ENCODE measurements at regions not wholly inside any gene's neighbourhood (a gene's known extent, or its start where the extent isn't known, plus 50 kb on each side); places are given as distances from the start of the nearest gene placed in this dataset.
"Not testable (repeated sequence)": the region's sequence is repeated elsewhere in the genome, so short reads cannot be mapped to it uniquely, and the experiment has no call there.

GRCh38 chr12:80017261-80017870 is 82.0 kb upstream of the OTOGL start:
- H3K27ac ChIP-seq: peak overlapping the region in 4 of 10 donors; percentile 16 to 49 (median 40)
- no peak overlapping the region for H3K4me3 ChIP-seq
- intact Hi-C loops (cut with DNase I): no loop called here

GRCh38 chr12:80016684-80017083 is 81.8 kb upstream of the PPP1R12A start:
- TF ChIP-seq CTCF (IDR thresholded peaks at IDR 0.05): no peak
- 65 to 67% methylated on average over 3 of the region's 3 CpGs for WGBS, 2 donors
- H3K4me3 ChIP-seq: no peak overlapping the region
- H3K27me3 ChIP-seq: no peaks in the 10 kb centered on the region
- no peak for DNase-seq
- peak in 3 of 8 donors; percentile 38 to 55 (median 54) for ATAC-seq
- no peaks in the 10 kb centered on the region for H3K36me3 ChIP-seq
- H3K27ac ChIP-seq: peak overlapping the region in 4 of 10 donors; percentile 2 to 49 (median 43)
- H3K9me3 ChIP-seq: peaks cover 0 to 20% (median 0%) of the 10 kb centered on the region in 11 donors
- intact Hi-C loops (cut with DNase I): no loop called here
- peaks cover 0 to 5% (median 0%) of the 10 kb centered on the region in 9 donors for H3K4me1 ChIP-seq

More at GRCh38 chr12:80017261-80017870, 82.0 kb upstream of the OTOGL start:
- no peak for TF ChIP-seq CTCF (IDR thresholded peaks at IDR 0.05)
- Histone ChIP-seq H3K4me1 (peaks cover 0 to 5% (median 0%) of the 10 kb centered on the region in 9 donors), H3K36me3 (no peaks in the 10 kb centered on the region), H3K27me3 (no peaks in the 10 kb centered on the region), H3K9me3 (peaks cover 0 to 14% (median 2%) of the 10 kb centered on the region in 11 donors)
- DNase-seq: no peak
- no peak for ATAC-seq
- WGBS, 2 donors: 51 to 62% methylated on average over 1 of the region's 1 CpG

- Histone ChIP-seq H3K27me3 (no peaks in the 10 kb centered on the region), H3K9me3 (peaks cover 0 to 22% (median 0%) of the 10 kb centered on the region in 11 donors), H3K4me3 (no peak overlapping the region), H3K4me1 (peaks cover 0 to 5% (median 0%) of the 10 kb centered on the region in 9 donors), H3K36me3 (no peaks in the 10 kb centered on the region), H3K27ac (no peak overlapping the region)
- intact Hi-C loops (cut with DNase I): no loop called here
- no peak for ATAC-seq
- 90% methylated on average over 4 of the region's 4 CpGs for WGBS, 2 donors
- TF ChIP-seq CTCF (IDR thresholded peaks at IDR 0.05): no peak
- DNase-seq: no peak
Observed at GRCh38 chr12:80015660-80016059, 80.8 kb upstream of the PPP1R12A start.

- H3K36me3 ChIP-seq; H3K4me3 ChIP-seq; H3K9me3 ChIP-seq; H3K27ac ChIP-seq; DNase-seq; H3K27me3 ChIP-seq; H3K4me1 ChIP-seq; intact Hi-C loops (cut with DNase I); ATAC-seq: not testable (repeated sequence)
Observed at GRCh38 chr12:80003744-80004143, 68.8 kb upstream of the PPP1R12A start.

GRCh38 chr12:80001562-80001961 is 66.7 kb upstream of the PPP1R12A start:
- H3K4me3 ChIP-seq: no peak overlapping the region
- ATAC-seq (no peak), DNase-seq (no peak)
- TF ChIP-seq CTCF (IDR thresholded peaks at IDR 0.05): no peak
- no peak overlapping the region for H3K27ac ChIP-seq
- no peaks in the 10 kb centered on the region for H3K9me3 ChIP-seq
- 95 to 100% methylated on average over 1 of the region's 1 CpG for WGBS, 2 donors
- H3K36me3 ChIP-seq: no peaks in the 10 kb centered on the region
- intact Hi-C loops (cut with DNase I): no loop called here
- peaks cover 0 to 4% (median 0%) of the 10 kb centered on the region in 9 donors for H3K4me1 ChIP-seq
- H3K27me3 ChIP-seq: no peaks in the 10 kb centered on the region

Data from heart right ventricle (tissue), 16 donors.